ENCODE measurements at regions not wholly inside any gene's neighbourhood (a gene's known extent, or its start where the extent isn't known, plus 50 kb on each side); places are given as distances from the start of the nearest gene placed in this dataset.

DNA sequence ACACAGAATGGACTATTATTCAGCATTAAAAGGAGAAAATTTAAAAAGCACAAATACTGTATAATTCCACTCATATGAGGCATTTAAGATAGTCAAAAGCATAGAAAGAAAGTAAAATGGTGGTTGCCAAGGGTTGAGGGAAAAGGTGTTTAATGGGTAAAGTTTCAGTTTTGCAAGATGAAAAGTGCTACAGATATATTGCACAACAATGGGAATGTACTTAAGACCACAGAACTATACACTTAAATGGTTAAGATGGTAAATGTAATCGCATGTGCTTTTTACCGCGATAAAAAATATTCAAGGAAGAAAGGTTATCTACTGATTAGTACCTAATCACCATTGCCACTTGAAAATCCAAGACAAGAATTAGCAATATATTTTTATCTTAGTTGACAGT is 71.8 kb upstream of the NOX3 start:
- DNase-seq (ENCODE audit: low spot score in 2 of 2, unreplicated experiment in 2 of 2) = no peak
- peaks cover 14% of the 10 kb centered on the region for H3K4me1 Mint-ChIP-seq
- H3K9me3 Mint-ChIP-seq = peaks cover 3% of the 10 kb centered on the region
- H3K4me3 Mint-ChIP-seq = no peak overlapping the region
- H3K27ac Mint-ChIP-seq = no peak overlapping the region
- no peaks in the 10 kb centered on the region for H3K27me3 Mint-ChIP-seq (ENCODE audit: low read depth)
- no peaks in the 10 kb centered on the region for H3K36me3 Mint-ChIP-seq
- TF ChIP-seq, protein P1, sequence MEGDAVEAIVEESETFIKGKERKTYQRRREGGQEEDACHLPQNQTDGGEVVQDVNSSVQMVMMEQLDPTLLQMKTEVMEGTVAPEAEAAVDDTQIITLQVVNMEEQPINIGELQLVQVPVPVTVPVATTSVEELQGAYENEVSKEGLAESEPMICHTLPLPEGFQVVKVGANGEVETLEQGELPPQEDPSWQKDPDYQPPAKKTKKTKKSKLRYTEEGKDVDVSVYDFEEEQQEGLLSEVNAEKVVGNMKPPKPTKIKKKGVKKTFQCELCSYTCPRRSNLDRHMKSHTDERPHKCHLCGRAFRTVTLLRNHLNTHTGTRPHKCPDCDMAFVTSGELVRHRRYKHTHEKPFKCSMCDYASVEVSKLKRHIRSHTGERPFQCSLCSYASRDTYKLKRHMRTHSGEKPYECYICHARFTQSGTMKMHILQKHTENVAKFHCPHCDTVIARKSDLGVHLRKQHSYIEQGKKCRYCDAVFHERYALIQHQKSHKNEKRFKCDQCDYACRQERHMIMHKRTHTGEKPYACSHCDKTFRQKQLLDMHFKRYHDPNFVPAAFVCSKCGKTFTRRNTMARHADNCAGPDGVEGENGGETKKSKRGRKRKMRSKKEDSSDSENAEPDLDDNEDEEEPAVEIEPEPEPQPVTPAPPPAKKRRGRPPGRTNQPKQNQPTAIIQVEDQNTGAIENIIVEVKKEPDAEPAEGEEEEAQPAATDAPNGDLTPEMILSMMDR (IDR thresholded peaks at IDR 0.05; ENCODE audit: unreplicated experiment) = no peak

DNA sequence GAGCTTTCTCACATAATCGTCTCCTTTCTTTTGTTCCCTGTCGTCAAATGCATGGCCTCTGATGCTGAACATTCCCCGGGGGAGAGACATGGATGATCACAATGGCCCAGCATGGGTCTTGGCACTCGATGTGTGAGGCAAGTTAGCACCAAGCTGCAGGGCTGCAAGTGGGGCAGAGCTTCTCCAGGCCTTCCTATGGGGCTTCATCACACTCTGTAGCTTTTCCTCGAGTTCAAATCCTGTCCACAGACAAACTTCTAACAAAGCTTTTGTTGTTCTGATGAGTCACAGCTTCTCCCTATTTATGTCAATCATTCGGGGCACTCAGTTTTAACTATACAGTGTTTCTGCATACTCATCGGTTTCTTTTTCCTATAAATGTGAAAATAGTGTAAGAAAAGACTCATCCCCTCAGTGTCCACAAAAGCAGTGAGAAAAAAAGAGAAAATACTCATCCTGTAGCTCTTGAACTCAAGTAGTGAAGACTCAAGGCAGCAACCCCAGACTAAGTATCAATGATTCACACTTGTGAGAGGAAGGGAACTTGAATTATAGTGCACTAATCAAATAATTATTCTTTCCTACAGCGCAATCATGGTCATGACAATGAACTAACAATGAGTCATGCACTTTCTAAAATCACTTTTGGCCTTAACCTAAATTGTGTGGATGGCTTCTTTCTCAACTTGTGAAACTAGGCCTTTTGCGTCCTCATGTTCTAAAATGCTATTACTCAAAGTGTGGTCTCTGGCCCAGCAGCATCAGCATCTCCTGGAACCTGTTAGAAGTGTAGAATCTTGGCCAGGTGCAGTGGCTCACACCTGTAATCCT is 68.4 kb upstream of the NOX3 start:
- no peak for DNase-seq (ENCODE audit: low spot score in 2 of 2, unreplicated experiment in 2 of 2)
- peaks cover 6% of the 10 kb centered on the region for H3K4me1 Mint-ChIP-seq
- TF ChIP-seq, protein P1 (IDR thresholded peaks at IDR 0.05; ENCODE audit: unreplicated experiment) = no peak
- H3K27ac Mint-ChIP-seq = no peak overlapping the region
- no peaks in the 10 kb centered on the region for H3K9me3 Mint-ChIP-seq
- H3K36me3 Mint-ChIP-seq = no peaks in the 10 kb centered on the region
- H3K4me3 Mint-ChIP-seq = no peak overlapping the region
- H3K27me3 Mint-ChIP-seq (ENCODE audit: low read depth) = peaks cover 2% of the 10 kb centered on the region

DNA sequence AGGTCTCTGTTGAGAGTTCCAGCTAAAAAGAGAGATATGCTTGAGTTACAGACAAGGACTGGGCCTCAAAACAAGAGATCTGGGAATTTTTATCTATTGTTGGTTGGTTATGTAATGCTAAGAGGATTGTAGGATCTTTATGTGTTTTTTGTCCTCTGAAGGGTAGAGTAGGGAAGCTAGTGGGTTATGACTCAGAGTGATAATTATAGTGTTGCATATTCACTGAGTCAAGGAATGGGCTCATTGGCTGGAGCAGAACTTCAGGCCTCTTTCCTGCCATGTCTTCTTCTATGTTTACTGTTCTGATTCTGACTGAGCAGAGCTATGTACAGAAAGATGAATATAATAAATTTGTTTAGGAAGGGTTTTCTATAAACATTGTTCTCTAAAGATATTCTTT is 66.1 kb upstream of the NOX3 start:
- TF ChIP-seq, protein P1 (IDR thresholded peaks at IDR 0.05; ENCODE audit: unreplicated experiment) = no peak
- no peak overlapping the region for H3K27ac Mint-ChIP-seq
- peaks cover 7% of the 10 kb centered on the region for H3K27me3 Mint-ChIP-seq (ENCODE audit: low read depth)
- DNase-seq (ENCODE audit: low spot score in 2 of 2, unreplicated experiment in 2 of 2) = no peak
- H3K4me1 Mint-ChIP-seq = no peaks in the 10 kb centered on the region
- H3K36me3 Mint-ChIP-seq = no peaks in the 10 kb centered on the region
- H3K9me3 Mint-ChIP-seq = peaks cover 3% of the 10 kb centered on the region
- H3K4me3 Mint-ChIP-seq = no peak overlapping the region

DNA sequence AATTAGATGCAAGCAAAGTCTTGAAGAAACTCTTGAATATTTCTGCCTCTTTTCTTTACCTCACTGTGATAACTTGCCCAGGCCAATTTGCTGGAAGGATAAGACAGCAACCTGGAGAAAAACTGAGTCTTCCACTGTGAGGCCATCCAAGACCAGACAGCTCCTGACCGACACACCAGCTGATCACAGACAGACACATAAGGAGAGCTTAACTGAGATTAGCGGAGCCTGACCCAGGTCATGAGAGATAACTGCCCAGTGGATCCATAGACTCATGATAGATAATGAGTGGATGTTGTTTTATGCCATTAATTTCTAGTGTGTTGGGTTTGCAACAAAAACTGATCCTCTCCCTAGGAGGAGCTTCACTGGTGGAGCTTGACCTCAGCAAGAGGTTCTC is 64.4 kb upstream of the NOX3 start:
- Mint-ChIP-seq H3K27ac (no peak overlapping the region), H3K27me3 (ENCODE audit: low read depth) (peaks cover 7% of the 10 kb centered on the region), H3K36me3 (no peaks in the 10 kb centered on the region), H3K4me1 (no peaks in the 10 kb centered on the region), H3K9me3 (peaks cover 3% of the 10 kb centered on the region), H3K4me3 (no peak overlapping the region)
- TF ChIP-seq, protein P1 (IDR thresholded peaks at IDR 0.05; ENCODE audit: unreplicated experiment) = no peak
- DNase-seq (ENCODE audit: low spot score in 2 of 2, unreplicated experiment in 2 of 2) = no peak

DNA sequence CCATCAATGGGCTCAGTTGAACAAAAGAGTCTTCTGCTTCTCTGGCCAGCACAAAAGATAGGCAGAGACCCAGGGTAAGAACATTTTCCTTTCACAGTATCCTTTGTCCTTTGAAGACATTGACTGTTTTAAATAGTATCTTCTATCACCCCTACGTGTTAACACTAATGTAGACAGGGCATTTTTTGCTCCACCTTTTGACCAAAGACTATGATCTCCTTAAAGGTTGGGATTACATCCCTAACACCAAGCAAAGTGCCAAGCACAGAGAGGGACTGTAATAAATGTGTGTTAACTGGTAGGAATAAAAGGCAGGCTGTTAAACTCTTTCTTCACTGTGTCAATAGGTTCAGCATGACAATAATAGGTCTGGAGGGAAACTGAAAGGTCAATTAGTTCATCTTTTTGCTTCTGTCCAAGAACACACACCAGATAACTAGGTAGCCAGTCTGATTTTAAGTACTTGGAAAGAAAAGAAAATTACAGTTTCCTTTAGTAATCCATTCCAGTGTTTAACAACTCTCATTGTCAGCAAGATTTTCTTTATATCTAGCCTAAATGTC is 63.6 kb upstream of the NOX3 start:
- no peak overlapping the region for H3K4me3 Mint-ChIP-seq
- no peaks in the 10 kb centered on the region for H3K4me1 Mint-ChIP-seq
- no peak for DNase-seq (ENCODE audit: low spot score in 2 of 2, unreplicated experiment in 2 of 2)
- H3K9me3 Mint-ChIP-seq = peaks cover 3% of the 10 kb centered on the region
- no peaks in the 10 kb centered on the region for H3K36me3 Mint-ChIP-seq
- H3K27me3 Mint-ChIP-seq (ENCODE audit: low read depth) = peaks cover 7% of the 10 kb centered on the region
- TF ChIP-seq, protein P1 (IDR thresholded peaks at IDR 0.05; ENCODE audit: unreplicated experiment) = no peak
- no peak overlapping the region for H3K27ac Mint-ChIP-seq

All from mesothelial cell of epicardium (in vitro differentiated cells).